Fibroblast of lung (primary cell): ENCODE measurements at regions not wholly inside any gene's neighbourhood (a gene's known extent, or its start where the extent isn't known, plus 50 kb on each side); places are given as distances from the start of the nearest gene placed in this dataset.

ENCODE experiments used
- DNase-seq, 2 donors: peaks; one replicate each; pipeline versions ENCODE4 v3.0.0 to v3.0.0-alpha.2; 2010; ENCODE audit warnings: low read depth in 2 of 2
- H2AFZ ChIP-seq: 2 replicates; pipeline ENCODE4 v1.5.1; 2012; ENCODE audit warnings: low read length, control low read depth, inconsistent platforms
- H3K27ac ChIP-seq: 2 replicates; pipeline ENCODE4 v1.5.1; 2011; ENCODE audit warnings: low read length, control low read depth; ENCODE audit not compliant: insufficient read depth
- H3K27me3 ChIP-seq: 2 replicates; pipeline ENCODE4 v1.5.1; 2011; ENCODE audit warnings: mild to moderate bottlenecking, low read length; ENCODE audit not compliant: control insufficient read depth, insufficient read depth
- H3K36me3 ChIP-seq: 2 replicates; pipeline ENCODE4 v1.5.1; 2011; ENCODE audit warnings: low read length; ENCODE audit not compliant: control insufficient read depth, insufficient read depth
- H3K4me1 ChIP-seq: 2 replicates; pipeline ENCODE4 v1.5.1; 2011; ENCODE audit warnings: low read length; ENCODE audit not compliant: control insufficient read depth, insufficient read depth; ENCODE audit errors: extremely low read depth
- H3K4me2 ChIP-seq: 2 replicates; pipeline ENCODE4 v1.5.1; 2011; ENCODE audit warnings: low read length, control low read depth; ENCODE audit not compliant: insufficient read depth; ENCODE audit errors: extremely low read depth
- H3K4me3 ChIP-seq, 4 experiments: fragments of 200-600 bp in 1 of 4; sonication (generic) in 1 of 4; replicated peaks in 1 of 4; 2 replicates each; pipeline ENCODE4 v1.5.1; 2011 to 2016; ENCODE audit warnings: low read length in 4 of 4, low read depth in 3 of 4, mild to moderate bottlenecking in 3 of 4, control low read depth in 2 of 4, inconsistent platforms in 1 of 4, mixed read lengths in 1 of 4; ENCODE audit not compliant: insufficient read depth in 1 of 4; ENCODE audit errors: control extremely low read depth in 1 of 4
- H3K79me2 ChIP-seq: 2 replicates; pipeline ENCODE4 v1.5.1; 2012; ENCODE audit warnings: mild to moderate bottlenecking, low read length, inconsistent platforms; ENCODE audit not compliant: control insufficient read depth, insufficient read depth
- H3K9ac ChIP-seq: 2 replicates; pipeline ENCODE4 v1.5.1; 2011; ENCODE audit warnings: mild to moderate bottlenecking, low read length, control low read depth; ENCODE audit not compliant: insufficient read depth
- H3K9me3 ChIP-seq: 2 replicates; pipeline ENCODE4 v1.5.1; 2012; ENCODE audit warnings: low read depth, low read length; ENCODE audit not compliant: control insufficient read depth, insufficient read depth
- H4K20me1 ChIP-seq: 2 replicates; pipeline ENCODE4 v1.5.1; 2011; ENCODE audit warnings: low read length; ENCODE audit not compliant: control insufficient read depth, insufficient read depth; ENCODE audit errors: extremely low read depth
- CTCF ChIP-seq, 2 donors: IDR thresholded peaks in 1 of 2; conservative IDR thresholded peaks in 1 of 2; 1 replicate in 1 of 2; 2 replicates in 1 of 2; pipeline ENCODE4 v1.5.1; 2011 to 2012; ENCODE audit warnings: low read length in 2 of 2, control low read depth in 1 of 2, inconsistent platforms in 1 of 2, low read depth in 1 of 2, mild to moderate bottlenecking in 1 of 2
- EZH2 ChIP-seq: IDR thresholded peaks from 2 replicates; pipeline ENCODE4 v1.5.1; 2012; ENCODE audit warnings: low read length, control low read depth, mild to moderate bottlenecking; ENCODE audit errors: missing control alignments

DNA sequence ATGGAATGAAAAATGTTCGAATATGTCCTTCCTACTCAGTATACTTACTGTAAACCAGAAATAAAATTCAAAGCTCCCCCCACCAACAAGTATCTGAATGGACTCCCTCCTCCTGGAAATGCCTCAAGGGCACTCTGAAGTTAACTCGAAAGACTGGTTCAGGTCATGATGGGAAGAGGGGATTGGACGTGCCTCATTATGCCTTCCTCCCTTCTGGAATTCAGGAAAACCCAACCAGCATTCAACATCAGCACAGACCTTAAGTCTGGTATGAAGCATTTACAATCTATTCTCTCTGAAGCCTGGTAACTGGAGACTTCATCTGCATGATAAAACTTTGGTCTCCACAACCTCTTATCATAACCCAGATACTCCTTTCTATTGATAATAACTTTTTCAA lies 428.3 kb upstream of the RAG2 start:
- Histone ChIP-seq H2AFZ (no peak overlapping the region), H3K4me3 (no peak overlapping the region), H3K79me2 (no peaks in the 10 kb centered on the region), H3K4me1 (no peaks in the 10 kb centered on the region), H3K4me2 (no peak overlapping the region), H3K9ac (no peak overlapping the region), H3K27ac (no peak overlapping the region), H4K20me1 (no peaks in the 10 kb centered on the region), H3K36me3 (no peaks in the 10 kb centered on the region), H3K27me3 (no peaks in the 10 kb centered on the region), H3K9me3 (no peaks in the 10 kb centered on the region)
- DNase-seq, result no peak
- TF ChIP-seq EZH2 (no peak), CTCF (conservative IDR thresholded peaks at IDR 0.05 in 1 of 2, IDR thresholded peaks at IDR 0.05 in 1 of 2; ENCODE audit: low read depth in 1 of 2, low read length in 2 of 2) (no peak)

DNA sequence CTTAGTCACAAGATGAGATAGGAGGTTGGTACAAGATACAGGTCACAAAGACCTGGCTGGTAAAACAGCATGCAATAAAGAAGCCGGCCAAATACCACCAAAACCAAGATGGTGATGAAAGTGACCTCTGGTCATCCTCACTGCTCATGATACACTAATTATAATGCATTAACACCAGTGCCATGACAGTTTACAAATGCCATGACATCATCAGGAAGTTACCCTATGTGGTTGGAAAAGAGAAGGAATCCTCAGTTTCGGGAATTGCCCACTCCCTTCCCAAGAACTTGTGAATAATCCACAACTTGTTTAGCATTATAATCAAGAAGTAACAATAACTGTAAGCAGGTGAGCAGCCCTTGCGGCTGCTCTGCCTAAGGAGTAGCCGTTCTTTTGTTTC lies 408.5 kb upstream of the RAG2 start:
- TF ChIP-seq CTCF (conservative IDR thresholded peaks at IDR 0.05 in 1 of 2, IDR thresholded peaks at IDR 0.05 in 1 of 2; ENCODE audit: low read depth in 1 of 2, low read length in 2 of 2) (no peak), EZH2 (no peak)

GRCh38 chr11:37002831-37003230 lies 404.8 kb upstream of the RAG2 start:
- no peaks in the 10 kb centered on the region for H3K27me3 ChIP-seq
- no peaks in the 10 kb centered on the region for H4K20me1 ChIP-seq
- no peak overlapping the region for H3K27ac ChIP-seq
- H3K9me3 ChIP-seq, result no peaks in the 10 kb centered on the region
- H3K9ac ChIP-seq, result no peak overlapping the region
- TF ChIP-seq EZH2 (no peak), CTCF (conservative IDR thresholded peaks at IDR 0.05 in 1 of 2, IDR thresholded peaks at IDR 0.05 in 1 of 2; ENCODE audit: low read depth in 1 of 2, low read length in 2 of 2) (no peak)
- no peak overlapping the region for H3K4me3 ChIP-seq
- no peak for DNase-seq
- no peaks in the 10 kb centered on the region for H3K4me1 ChIP-seq
- H3K79me2 ChIP-seq, result no peaks in the 10 kb centered on the region
- no peak overlapping the region for H3K4me2 ChIP-seq
- H2AFZ ChIP-seq, result no peak overlapping the region
- H3K36me3 ChIP-seq, result no peaks in the 10 kb centered on the region

More for the DNA sequence above, 408.5 kb upstream of the RAG2 start:
- no peaks in the 10 kb centered on the region for H3K79me2 ChIP-seq
- H3K9ac ChIP-seq, result no peak overlapping the region
- no peak for DNase-seq
- H3K27ac ChIP-seq, result no peak overlapping the region
- H4K20me1 ChIP-seq, result no peaks in the 10 kb centered on the region
- H3K4me2 ChIP-seq, result no peak overlapping the region
- H2AFZ ChIP-seq, result no peak overlapping the region
- H3K4me1 ChIP-seq, result no peaks in the 10 kb centered on the region
- H3K36me3 ChIP-seq, result no peaks in the 10 kb centered on the region
- H3K4me3 ChIP-seq, result no peak overlapping the region
- no peaks in the 10 kb centered on the region for H3K27me3 ChIP-seq
- H3K9me3 ChIP-seq, result no peaks in the 10 kb centered on the region
